Liver (tissue), 7 donors: ENCODE measurements at regions not wholly inside any gene's neighbourhood (a gene's known extent, or its start where the extent isn't known, plus 50 kb on each side); places are given as distances from the start of the nearest gene placed in this dataset.

Source experiments
- DNase-seq: peaks from one replicate; pipeline ENCODE4 v3.0.0-alpha.2; 2017; ENCODE audit warnings: low spot score
- H3K27ac ChIP-seq, 2 donors: one replicate each; pipeline ENCODE4 v1.7.0; 2013; ENCODE audit warnings: inconsistent platforms in 2 of 2, low read length in 2 of 2, control low read depth in 1 of 2, low read depth in 1 of 2, mild to moderate bottlenecking in 1 of 2
- H3K27me3 ChIP-seq, 4 donors: one replicate each; pipeline versions ENCODE4 v1.6.1 to v1.7.0; 2013; ENCODE audit warnings: low read length in 3 of 4, inconsistent platforms in 1 of 4, mild to moderate bottlenecking in 1 of 4, moderate library complexity in 1 of 4; ENCODE audit not compliant: control insufficient read depth in 4 of 4, insufficient read depth in 4 of 4
- H3K36me3 ChIP-seq, 4 donors: one replicate each; pipeline versions ENCODE4 v1.6.1 to v1.7.0; 2013; ENCODE audit warnings: low read length in 3 of 4, mild to moderate bottlenecking in 3 of 4, low read depth in 1 of 4, moderate library complexity in 1 of 4; ENCODE audit not compliant: control insufficient read depth in 4 of 4, insufficient read depth in 3 of 4
- H3K4me1 ChIP-seq, 4 donors: one replicate each; pipeline versions ENCODE4 v1.6.1 to v1.7.0; 2013; ENCODE audit warnings: low read length in 3 of 4, mild to moderate bottlenecking in 3 of 4, moderate library complexity in 1 of 4; ENCODE audit not compliant: control insufficient read depth in 4 of 4, insufficient read depth in 4 of 4
- H3K4me3 ChIP-seq, 3 donors: one replicate each; pipeline versions ENCODE4 v1.6.1 to v1.7.0; 2013; ENCODE audit warnings: low read length in 3 of 3, control low read depth in 1 of 3, low read depth in 1 of 3, mild to moderate bottlenecking in 1 of 3
- H3K9ac ChIP-seq, 2 donors: one replicate each; pipeline ENCODE4 v1.7.0; 2013; ENCODE audit warnings: low read length in 2 of 2, mild to moderate bottlenecking in 2 of 2, moderate library complexity in 2 of 2, control low read depth in 1 of 2, low read depth in 1 of 2
- H3K9me3 ChIP-seq, 4 donors: one replicate each; pipeline versions ENCODE4 v1.6.1 to v1.7.0; 2013; ENCODE audit warnings: low read length in 3 of 4; ENCODE audit not compliant: control insufficient read depth in 4 of 4
- ATF3 ChIP-seq: IDR thresholded peaks from 2 replicates; pipeline ENCODE4 v1.6.1; 2016; ENCODE audit warnings: antibody characterized with exemption
- EGR1 ChIP-seq, 2 donors: IDR thresholded peaks; 2 replicates each; pipeline ENCODE4 v1.6.1; 2016 to 2018; ENCODE audit warnings: antibody characterized with exemption in 2 of 2, low read depth in 2 of 2
- FOXA1 ChIP-seq: IDR thresholded peaks from 2 replicates; pipeline ENCODE4 v1.6.1; 2016; ENCODE audit warnings: antibody characterized with exemption
- FOXA2 ChIP-seq: IDR thresholded peaks from 2 replicates; pipeline ENCODE4 v1.6.1; 2016; ENCODE audit warnings: antibody characterized with exemption
- HNF4A ChIP-seq, 2 donors: conservative IDR thresholded peaks; 2 replicates each; pipeline ENCODE4 v1.6.1; 2016; ENCODE audit warnings: antibody characterized with exemption in 2 of 2, mild to moderate bottlenecking in 2 of 2
- HNF4G ChIP-seq: IDR thresholded peaks from 2 replicates; pipeline ENCODE4 v1.6.1; 2016; ENCODE audit warnings: antibody characterized with exemption
- JUND ChIP-seq, 2 donors: IDR thresholded peaks; 2 replicates each; pipeline ENCODE4 v1.6.1; 2016; ENCODE audit warnings: antibody characterized with exemption in 2 of 2
- MAX ChIP-seq: IDR thresholded peaks from 2 replicates; pipeline ENCODE4 v1.6.1; 2016; ENCODE audit warnings: antibody characterized with exemption
- NR2F2 ChIP-seq: IDR thresholded peaks from 2 replicates; pipeline ENCODE4 v1.6.1; 2016; ENCODE audit warnings: antibody characterized with exemption
- RAD21 ChIP-seq, 2 donors: IDR thresholded peaks; 2 replicates each; pipeline ENCODE4 v1.6.1; 2016; ENCODE audit warnings: antibody characterized with exemption in 2 of 2, mild to moderate bottlenecking in 2 of 2
- REST ChIP-seq: IDR thresholded peaks from 2 replicates; pipeline ENCODE4 v1.6.1; 2016; ENCODE audit warnings: antibody characterized with exemption, mild to moderate bottlenecking
- RXRA ChIP-seq, 2 donors: IDR thresholded peaks; 2 replicates each; pipeline ENCODE4 v1.6.1; 2017 to 2018; ENCODE audit warnings: antibody characterized with exemption in 2 of 2, mild to moderate bottlenecking in 1 of 2
- SP1 ChIP-seq: IDR thresholded peaks from 2 replicates; pipeline ENCODE4 v1.6.1; 2018; ENCODE audit warnings: antibody characterized with exemption, mild to moderate bottlenecking
- YY1 ChIP-seq: IDR thresholded peaks from 2 replicates; pipeline ENCODE4 v1.6.1; 2016; ENCODE audit warnings: antibody characterized with exemption, mild to moderate bottlenecking
- WGBS: extraction: QIAGEN DNeasy Blood & Tissue Kit; methylation state at CpG from one replicate; pipeline ENCODE4 v1.1.7; 2013; 5-methylcytosine and 5-hydroxymethylcytosine counted together
- donor health status: healthy.
- donor health status: healthy.
- donor health status: healthy.
- donor health status: healthy.

- Histone ChIP-seq H3K4me1 (no peaks in the 10 kb centered on the region), H3K36me3 (no peaks in the 10 kb centered on the region), H3K4me3 (no peak overlapping the region), H3K9ac (no peak overlapping the region), H3K27ac (no peak overlapping the region), H3K27me3 (no peaks in the 10 kb centered on the region), H3K9me3 (no peaks in the 10 kb centered on the region)
- WGBS: 77% methylated on average over 5 of the region's 5 CpGs
- DNase-seq: no peak
- TF ChIP-seq RXRA (IDR thresholded peaks at IDR 0.05) (no peak), FOXA1 (no peak), JUND (IDR thresholded peaks at IDR 0.05) (no peak)
Observed at GRCh38 chr14:61618448-61618847, 76.9 kb upstream of the HIF1A start.

GRCh38 chr14:61619494-61619893 is 75.8 kb upstream of the HIF1A start:
- TF ChIP-seq YY1 (no peak), EGR1 (IDR thresholded peaks at IDR 0.05; ENCODE audit: low read depth in 2 of 2) (no peak), FOXA2 (no peak), REST (no peak)
- no peak for DNase-seq
- Histone ChIP-seq H3K4me3 (no peak overlapping the region), H3K27me3 (no peaks in the 10 kb centered on the region), H3K27ac (no peak overlapping the region), H3K36me3 (no peaks in the 10 kb centered on the region), H3K9me3 (no peaks in the 10 kb centered on the region), H3K9ac (no peak overlapping the region), H3K4me1 (no peaks in the 10 kb centered on the region)
- WGBS: 88% methylated on average over 4 of the region's 4 CpGs

- H3K27me3 ChIP-seq: no peaks in the 10 kb centered on the region
- TF ChIP-seq JUND (IDR thresholded peaks at IDR 0.05): no peak
- no peak for TF ChIP-seq REST
- TF ChIP-seq EGR1 (IDR thresholded peaks at IDR 0.05; ENCODE audit: low read depth in 2 of 2): no peak
- TF ChIP-seq RAD21 (IDR thresholded peaks at IDR 0.05): no peak
- no peak for TF ChIP-seq ATF3
- TF ChIP-seq NR2F2: no peak
- no peak for TF ChIP-seq MAX
- no peak for TF ChIP-seq HNF4A (conservative IDR thresholded peaks at IDR 0.05)
- TF ChIP-seq SP1: no peak
- TF ChIP-seq YY1: no peak
- no peak for TF ChIP-seq HNF4G
- no peak for TF ChIP-seq RXRA (IDR thresholded peaks at IDR 0.05)
- 73% methylated on average over 6 of the region's 6 CpGs for WGBS
- DNase-seq: no peak
- H3K27ac ChIP-seq: no peak overlapping the region
- H3K4me3 ChIP-seq: no peak overlapping the region
- no peak overlapping the region for H3K9ac ChIP-seq
- H3K36me3 ChIP-seq: no peaks in the 10 kb centered on the region
- H3K9me3 ChIP-seq: no peaks in the 10 kb centered on the region
- H3K4me1 ChIP-seq: no peaks in the 10 kb centered on the region
Observed at GRCh38 chr14:61620130-61620946, 75.0 kb upstream of the HIF1A start.
